Middle frontal gyrus (tissue), 1 donor: ENCODE measurements at regions not wholly inside any gene's neighbourhood (a gene's known extent, or its start where the extent isn't known, plus 50 kb on each side); places are given as distances from the start of the nearest gene placed in this dataset.

Experiments
- DNase-seq: peaks from one replicate; pipeline ENCODE4 v3.0.0-alpha.2; 2015; ENCODE audit warnings: low spot score; ENCODE audit errors: extremely low spot score

DNA sequence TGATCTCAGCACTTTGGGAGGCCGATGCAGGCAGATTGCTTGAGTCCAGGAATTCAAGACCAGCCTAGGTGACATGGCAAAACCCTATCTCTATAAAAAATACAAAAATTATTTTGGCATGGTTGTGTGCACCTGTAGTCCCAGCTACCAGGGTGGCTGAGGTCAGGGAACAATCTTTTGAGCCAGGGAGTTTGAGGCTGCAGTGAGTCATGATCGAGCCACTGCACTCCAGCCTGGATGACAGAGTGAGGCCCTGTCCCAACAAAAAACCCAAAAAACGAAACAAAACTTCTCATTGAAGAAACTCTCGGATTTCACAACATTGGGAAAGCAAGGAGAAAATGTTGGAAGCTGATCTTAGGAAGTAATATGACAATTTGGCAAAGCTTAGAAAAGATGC lies 317.3 kb upstream of the MGAT5 start:
- DNase-seq = no peak

GRCh38 chr2:133937669-133938068 lies 316.2 kb upstream of the MGAT5 start:
- no peak for DNase-seq

- no peak for DNase-seq
Measured at GRCh38 chr2:133940134-133940533, 313.7 kb upstream of the MGAT5 start.

DNA sequence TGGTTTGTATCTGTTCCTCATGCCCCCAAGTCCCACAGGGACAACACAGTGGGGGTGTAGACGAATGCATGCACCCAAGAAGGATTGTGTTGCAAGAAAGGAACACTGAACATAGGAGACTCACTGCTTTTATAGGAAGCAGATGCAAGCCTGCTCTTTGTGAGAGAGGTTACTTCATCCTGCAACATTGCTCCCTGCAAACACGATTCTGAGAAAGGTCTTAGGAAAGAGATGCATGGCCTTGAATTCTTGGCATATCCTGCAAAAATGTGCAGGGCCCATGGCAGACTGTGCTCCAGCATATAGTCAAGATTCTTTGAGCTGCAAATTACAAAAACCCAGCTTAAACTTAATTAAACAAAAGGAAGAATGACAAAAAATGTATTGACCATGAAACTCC lies 312.2 kb upstream of the MGAT5 start:
- no peak for DNase-seq

- no peak for DNase-seq
Measured at GRCh38 chr2:133942398-133942797, 311.5 kb upstream of the MGAT5 start.

GRCh38 chr2:133943108-133943507 lies 310.8 kb upstream of the MGAT5 start:
- no peak for DNase-seq

- DNase-seq = no peak
Measured at GRCh38 chr2:133945089-133945488, 308.8 kb upstream of the MGAT5 start.

DNA sequence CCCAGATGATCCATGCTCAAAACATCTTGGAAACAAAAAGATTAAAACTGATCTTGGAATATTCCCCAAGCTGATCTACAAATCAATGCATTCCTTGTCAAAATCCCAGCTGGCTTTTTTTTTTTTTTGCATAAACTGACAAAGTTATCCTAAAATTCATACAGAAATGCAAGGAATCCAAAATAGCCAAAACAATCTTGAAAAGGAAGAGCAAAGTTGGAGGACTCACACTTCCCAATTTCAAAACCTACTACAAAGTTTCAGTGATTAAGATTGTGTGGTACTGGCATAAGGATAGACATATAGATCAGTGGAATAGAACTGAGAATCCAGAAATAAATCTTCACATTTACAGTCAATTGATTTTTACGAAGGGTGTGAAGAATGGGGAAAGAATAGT lies 306.8 kb upstream of the MGAT5 start:
- DNase-seq = no peak

GRCh38 chr2:133948610-133949290 lies 305.1 kb upstream of the MGAT5 start:
- no peak for DNase-seq

DNA sequence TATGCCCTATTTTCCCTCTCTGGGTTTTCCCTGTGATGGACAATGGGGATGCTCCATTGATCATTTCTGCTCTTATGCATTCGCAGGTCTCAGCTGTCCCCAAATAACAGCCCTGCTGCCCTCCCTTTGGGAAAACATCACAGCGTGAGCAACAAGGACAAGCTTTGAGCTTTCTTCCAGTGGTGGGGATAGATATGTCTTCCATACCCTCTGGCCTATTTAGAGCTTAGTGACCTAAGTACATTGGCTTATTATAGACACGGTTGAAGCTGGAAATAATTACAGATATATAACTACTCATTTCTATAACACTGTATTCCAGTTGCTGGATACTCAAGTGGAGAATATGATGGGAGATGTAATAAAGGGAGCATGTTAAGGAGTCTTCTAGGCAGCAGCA lies 304.3 kb upstream of the MGAT5 start:
- no peak for DNase-seq

DNA sequence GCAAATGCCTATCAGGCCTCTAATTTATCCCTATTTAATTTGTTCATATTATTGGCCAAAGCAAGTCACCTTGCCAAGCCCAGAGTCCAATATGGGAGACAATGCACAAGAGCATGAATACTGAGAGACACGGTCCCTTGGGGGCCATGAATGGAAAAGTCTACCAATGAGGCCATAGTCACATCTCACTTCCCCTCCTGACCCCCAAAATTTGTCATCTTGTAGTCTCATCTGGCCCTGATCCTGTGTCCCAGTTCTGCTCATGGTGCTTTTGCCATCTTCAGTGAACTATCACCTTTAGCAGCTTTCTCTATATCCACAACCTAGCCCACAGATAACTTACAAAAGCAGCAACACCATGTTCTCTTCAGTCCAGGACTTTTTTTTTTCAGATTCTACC lies 302.7 kb upstream of the MGAT5 start:
- DNase-seq = no peak

- DNase-seq = no peak
Measured at GRCh38 chr2:133952420-133952819, 301.5 kb upstream of the MGAT5 start.

GRCh38 chr2:133952896-133953295 lies 301.0 kb upstream of the MGAT5 start:
- DNase-seq = no peak

GRCh38 chr2:133953524-133953923 lies 300.3 kb upstream of the MGAT5 start:
- no peak for DNase-seq

GRCh38 chr2:133954636-133955035 lies 299.2 kb upstream of the MGAT5 start:
- DNase-seq = no peak

DNA sequence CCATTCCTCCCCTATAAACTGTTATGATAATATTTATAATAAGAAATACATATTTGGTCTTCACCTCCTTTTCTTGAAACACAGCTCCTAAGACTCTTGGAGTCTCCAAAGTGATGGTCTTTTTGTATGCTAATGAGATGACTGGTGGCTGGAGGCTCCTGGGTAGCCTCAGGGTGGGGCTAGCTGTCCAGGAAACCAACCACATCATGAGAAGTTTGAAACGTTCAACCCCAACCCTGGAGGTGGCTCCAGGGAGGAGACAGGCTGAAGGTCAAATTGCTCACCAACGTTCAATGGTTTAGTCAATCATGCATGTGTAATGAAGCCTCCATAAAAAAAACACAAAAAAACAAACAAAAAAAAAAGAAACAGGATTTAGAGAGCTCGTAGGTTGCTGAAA lies 298.7 kb upstream of the MGAT5 start:
- no peak for DNase-seq

DNA sequence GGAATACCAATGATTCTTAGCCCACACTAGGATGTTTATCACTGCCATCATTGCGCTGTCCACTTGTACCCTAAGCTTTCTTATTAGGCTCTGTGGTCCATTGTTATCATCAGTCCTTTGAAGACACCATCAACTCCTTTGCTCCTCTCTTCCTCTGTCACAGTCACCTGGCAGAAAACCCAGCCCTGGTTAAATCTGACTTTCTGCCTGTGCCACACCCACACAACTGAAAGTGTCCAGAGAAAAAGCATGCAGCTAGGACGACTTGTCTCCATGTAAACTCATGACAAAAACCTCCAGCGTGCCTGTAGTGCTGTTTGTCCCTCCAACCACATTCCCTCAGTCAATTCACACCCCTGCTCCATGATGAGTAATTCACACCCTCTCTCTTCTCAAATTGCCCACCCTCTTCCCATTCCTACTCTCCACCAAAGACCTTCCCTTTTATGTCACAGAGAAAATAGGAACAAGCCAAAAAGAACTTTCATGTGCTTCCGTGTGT lies 297.4 kb upstream of the MGAT5 start:
- no peak for DNase-seq

- no peak for DNase-seq
Measured at GRCh38 chr2:133957724-133958480, 296.0 kb upstream of the MGAT5 start.

- DNase-seq = no peak
Measured at GRCh38 chr2:133959066-133959465, 294.8 kb upstream of the MGAT5 start.

GRCh38 chr2:133966720-133967304 lies 287.1 kb upstream of the MGAT5 start:
- no peak for DNase-seq

DNA sequence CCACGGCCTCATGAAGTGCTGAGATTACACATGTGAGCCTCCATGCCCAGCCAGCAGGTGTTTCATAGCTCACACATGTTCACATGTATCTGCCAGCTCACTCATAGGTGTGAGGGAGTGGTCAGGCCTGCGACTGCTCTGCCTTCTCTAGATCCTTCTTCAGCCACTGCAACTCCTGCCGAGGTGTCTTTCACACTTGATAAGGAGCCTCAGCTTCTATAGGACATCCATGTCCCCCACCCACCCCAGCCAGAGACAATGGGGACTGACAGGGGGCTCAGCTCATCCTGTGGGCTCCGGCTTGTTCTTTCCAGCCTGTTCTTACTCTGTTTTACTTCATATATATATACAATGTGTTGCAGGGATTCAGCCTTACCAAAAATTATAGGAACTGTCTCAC lies 286.5 kb upstream of the MGAT5 start:
- no peak for DNase-seq

GRCh38 chr2:133968446-133968845 lies 285.4 kb upstream of the MGAT5 start:
- no peak for DNase-seq

GRCh38 chr2:133970641-133971040 lies 283.2 kb upstream of the MGAT5 start:
- no peak for DNase-seq
